Cardiac fibroblast (primary cell): ENCODE measurements at regions not wholly inside any gene's neighbourhood (a gene's known extent, or its start where the extent isn't known, plus 50 kb on each side); places are given as distances from the start of the nearest gene placed in this dataset.

Experiments
- DNase-seq, 2 donors: peaks; one replicate each; pipeline versions ENCODE4 v3.0.0 to v3.0.0-alpha.2; 2010; ENCODE audit warnings: low read depth in 2 of 2
- H3K4me3 ChIP-seq, 2 donors: replicated peaks in 1 of 2; 1 replicate in 1 of 2; 2 replicates in 1 of 2; pipeline ENCODE4 v1.5.1; 2011; ENCODE audit warnings: low read depth in 2 of 2, low read length in 2 of 2, mild to moderate bottlenecking in 2 of 2, moderate library complexity in 1 of 2
- CTCF ChIP-seq: IDR thresholded peaks from one replicate; pipeline ENCODE4 v1.5.1; 2011; ENCODE audit warnings: low read depth, mild to moderate bottlenecking, low read length, inconsistent platforms

DNA sequence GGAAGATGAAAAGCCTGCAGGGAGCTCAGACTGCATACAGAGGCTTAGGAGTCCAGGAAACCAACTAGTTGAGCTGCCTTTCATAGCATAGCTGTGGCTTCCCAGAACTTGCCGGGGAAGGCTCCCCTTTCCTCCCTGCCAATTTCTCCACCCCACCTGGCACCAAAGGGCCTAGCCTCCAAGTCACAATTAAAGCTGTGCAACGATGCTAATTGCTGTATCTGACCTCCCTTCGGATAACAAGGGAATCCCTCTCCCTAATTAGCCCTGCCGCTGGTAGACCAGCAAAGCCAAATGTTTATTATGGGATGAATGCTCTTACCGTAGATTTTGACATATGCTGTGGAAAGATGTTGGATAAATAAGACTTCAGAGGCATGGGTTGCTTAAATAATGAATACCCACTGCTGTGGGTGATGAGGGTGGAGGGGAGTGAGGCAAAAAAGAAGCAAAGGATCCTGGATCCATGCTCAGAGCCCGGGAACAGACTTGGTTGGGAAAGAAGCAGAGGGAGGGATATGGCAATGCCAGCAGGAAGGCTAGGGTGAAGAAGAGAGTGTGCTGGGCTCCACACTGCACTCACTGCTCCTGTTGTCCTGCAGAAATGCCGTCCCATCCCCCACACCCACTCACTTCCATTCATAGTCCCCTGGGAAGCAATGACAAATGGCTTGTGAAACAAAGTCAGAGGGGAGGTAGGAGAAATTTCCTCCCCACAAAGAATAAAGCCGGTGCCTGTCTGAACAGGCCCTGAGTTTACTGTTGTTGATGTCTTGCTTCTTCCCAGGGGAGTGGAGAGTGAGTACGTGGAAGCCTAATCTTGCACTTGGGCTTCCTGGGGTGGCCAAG lies 608.1 kb upstream of the CADM1 start:
- no peak overlapping the region for H3K4me3 ChIP-seq
- DNase-seq, result no peak
- no peak for TF ChIP-seq CTCF

DNA sequence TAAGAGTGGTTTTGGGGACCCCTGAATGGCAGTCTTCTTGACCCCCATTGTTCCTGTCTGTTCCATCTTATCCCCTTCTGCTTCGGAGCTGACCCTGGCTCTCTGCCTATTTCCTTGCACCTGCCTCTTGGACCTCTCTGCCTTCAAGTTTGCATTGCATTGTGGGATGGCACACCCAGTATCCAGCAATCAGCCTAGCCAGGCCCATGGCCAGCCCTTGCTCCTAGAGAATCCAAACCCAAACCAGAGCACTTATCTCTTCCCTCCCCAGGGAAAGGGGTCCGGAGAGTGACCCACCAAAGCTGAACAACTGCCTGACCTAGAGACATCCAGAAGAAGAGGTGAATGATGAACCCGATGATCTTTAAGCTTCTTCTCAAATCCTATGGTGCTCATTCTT lies 607.3 kb upstream of the CADM1 start:
- no peak for DNase-seq
- no peak overlapping the region for H3K4me3 ChIP-seq
- TF ChIP-seq CTCF, result no peak

DNA sequence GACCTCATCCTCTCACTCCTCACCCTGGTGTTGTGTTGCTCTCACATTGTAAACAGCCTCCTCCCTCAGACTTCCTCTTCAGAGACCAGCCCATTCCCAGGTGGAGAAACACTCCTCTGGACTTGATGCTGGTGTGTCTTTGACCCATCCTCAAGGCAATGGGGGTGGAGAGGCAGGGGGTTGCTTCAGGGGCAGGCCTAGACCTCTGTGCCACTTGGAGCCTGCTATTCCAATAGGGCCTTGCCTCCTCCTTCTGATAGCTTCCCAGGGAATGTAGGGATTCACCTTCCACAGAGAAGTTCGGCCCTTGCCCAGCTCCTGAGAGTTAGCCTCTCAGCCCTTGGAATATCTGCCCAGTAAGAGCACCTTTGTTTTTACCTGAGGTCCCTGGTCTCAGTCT lies 606.6 kb upstream of the CADM1 start:
- DNase-seq, result no peak
- TF ChIP-seq CTCF, result no peak

DNA sequence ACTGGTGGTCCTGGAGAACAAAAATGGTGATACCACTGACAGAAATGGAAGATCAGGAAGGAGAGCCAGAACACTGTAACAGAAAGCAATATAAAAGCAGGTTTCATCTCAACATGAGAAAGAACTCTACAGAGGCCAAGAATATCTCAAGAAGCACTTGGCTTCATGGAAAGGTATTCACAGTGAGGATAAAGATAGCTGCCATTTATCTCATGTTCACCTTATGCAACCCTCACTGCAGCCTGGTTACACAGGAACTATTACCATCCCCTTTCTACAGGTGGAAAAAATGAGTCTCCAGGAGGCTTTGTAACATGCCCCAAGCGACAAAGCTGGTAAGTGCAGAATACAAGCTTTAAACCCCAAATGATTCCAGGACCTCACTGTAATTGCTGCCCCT lies 606.1 kb upstream of the CADM1 start:
- H3K4me3 ChIP-seq, result no peak overlapping the region
- DNase-seq, result no peak
- TF ChIP-seq CTCF, result no peak

More for the DNA sequence above, 606.6 kb upstream of the CADM1 start:
- no peak overlapping the region for H3K4me3 ChIP-seq

- H3K4me3 ChIP-seq, result no peak overlapping the region
- DNase-seq, result peak; percentile 5 to 31
- TF ChIP-seq CTCF, result no peak
Measured at GRCh38 chr11:116109228-116109627, 605.0 kb upstream of the CADM1 start.

DNA sequence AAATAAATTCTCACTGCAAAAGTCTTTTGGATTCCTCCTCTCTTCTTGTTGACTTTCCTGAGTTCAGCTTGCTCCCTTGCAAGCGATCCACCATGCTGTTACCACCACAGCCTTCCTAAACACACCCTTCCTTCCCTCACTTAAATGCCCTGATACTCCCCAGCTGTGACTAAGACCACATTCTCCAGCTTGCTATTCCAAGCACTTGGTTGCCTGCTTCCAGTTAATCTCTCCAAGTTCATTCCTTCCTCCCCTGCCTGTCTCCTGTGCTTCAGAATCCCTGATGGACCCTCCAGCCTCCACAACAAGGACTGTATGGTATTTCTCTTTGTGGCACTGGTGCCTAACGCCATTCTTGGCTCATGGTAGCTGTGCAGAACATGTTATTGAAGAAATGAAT lies 603.9 kb upstream of the CADM1 start:
- H3K4me3 ChIP-seq, result no peak overlapping the region
- TF ChIP-seq CTCF, result no peak
- no peak for DNase-seq

GRCh38 chr11:116107229-116107628 lies 603.0 kb upstream of the CADM1 start:
- no peak overlapping the region for H3K4me3 ChIP-seq
- DNase-seq, result no peak
- no peak for TF ChIP-seq CTCF
